ENCODE measurements at regions not wholly inside any gene's neighbourhood (a gene's known extent, or its start where the extent isn't known, plus 50 kb on each side); places are given as distances from the start of the nearest gene placed in this dataset.

GRCh38 chr1:186772228-186772627 is 56.5 kb upstream of the PLA2G4A start:
- no peak overlapping the region for H3K27ac ChIP-seq (ENCODE audit: extremely low read depth, low read depth, low read length)
- no peaks in the 10 kb centered on the region for H3K36me3 ChIP-seq (ENCODE audit: control insufficient read depth in 2 of 2, insufficient read depth in 1 of 2, low read length in 2 of 2)
- no peaks in the 10 kb centered on the region for H3K9me3 ChIP-seq (ENCODE audit: control insufficient read depth, insufficient read depth, low read depth, low read length)
- POLR2A ChIA-PET = no interaction called here
- no peak overlapping the region for H3K4me3 ChIP-seq (ENCODE audit: low read depth, low read length)
- TF ChIP-seq ZNF214 (tag by site-specific recombination; IDR thresholded peaks at IDR 0.05; ENCODE audit: borderline replicate concordance) (no peak), BCL6B (tag by site-specific recombination; IDR thresholded peaks at IDR 0.05) (no peak), ZXDB (tag by site-specific recombination; IDR thresholded peaks at IDR 0.05) (no peak), YY2 (tag by site-specific recombination; IDR thresholded peaks at IDR 0.05) (no peak)
- no peaks in the 10 kb centered on the region for H3K4me1 ChIP-seq (ENCODE audit: control insufficient read depth, insufficient read depth, low read length)
- CTCF ChIA-PET = no interaction called here

GRCh38 chr1:186770421-186770820 is 58.3 kb upstream of the PLA2G4A start:
- Histone ChIP-seq H3K4me3 (ENCODE audit: low read depth, low read length) (no peak overlapping the region), H3K4me1 (ENCODE audit: control insufficient read depth, insufficient read depth, low read length) (no peaks in the 10 kb centered on the region), H3K27ac (ENCODE audit: extremely low read depth, low read depth, low read length) (no peak overlapping the region), H3K36me3 (ENCODE audit: control insufficient read depth in 2 of 2, insufficient read depth in 1 of 2, low read length in 2 of 2) (no peaks in the 10 kb centered on the region), H3K9me3 (ENCODE audit: control insufficient read depth, insufficient read depth, low read depth, low read length) (no peaks in the 10 kb centered on the region)
- ChIA-PET CTCF (interaction anchor here (0.7 kb wide), 1 partner anchor 166 kb away, joined by 4 read pairs; no protein-coding TSS in a partner anchor), POLR2A (no interaction called here)
- TF ChIP-seq PRDM10 (tag by site-specific recombination; IDR thresholded peaks at IDR 0.05) (no peak), ZNF560 (tag by site-specific recombination; IDR thresholded peaks at IDR 0.05; ENCODE audit: borderline replicate concordance) (no peak), ZBTB8A (tag by site-specific recombination; IDR thresholded peaks at IDR 0.05) (no peak), ZNF488 (tag by site-specific recombination; IDR thresholded peaks at IDR 0.05) (no peak), BCL6B (tag by site-specific recombination; IDR thresholded peaks at IDR 0.05) (no peak), ZBTB48 (tag by site-specific recombination; IDR thresholded peaks at IDR 0.05) (no peak), ZBTB49 (tag by site-specific recombination; IDR thresholded peaks at IDR 0.05; ENCODE audit: low read depth) (no peak), ZFP41 (tag by site-specific recombination; IDR thresholded peaks at IDR 0.05; ENCODE audit: borderline replicate concordance) (no peak), ZBTB44 (tag by site-specific recombination; IDR thresholded peaks at IDR 0.05) (no peak), ZNF23 (tag by site-specific recombination; IDR thresholded peaks at IDR 0.05; ENCODE audit: borderline replicate concordance) (no peak), ZSCAN23 (tag by site-specific recombination; IDR thresholded peaks at IDR 0.05) (no peak), ZNF266 (tag by site-specific recombination; IDR thresholded peaks at IDR 0.05; ENCODE audit: low read depth) (no peak), ZNF654 (tag by site-specific recombination; IDR thresholded peaks at IDR 0.05; ENCODE audit: low read depth) (no peak), ZBTB11 (tag by site-specific recombination; conservative IDR thresholded peaks at IDR 0.05; ENCODE audit: low read depth) (no peak), ZBTB20 (tag by site-specific recombination; IDR thresholded peaks at IDR 0.05) (no peak), GLIS2 (tag by site-specific recombination; IDR thresholded peaks at IDR 0.05) (no peak)
